Endothelial cell of umbilical vein (primary cell): ENCODE measurements at regions not wholly inside any gene's neighbourhood (a gene's known extent, or its start where the extent isn't known, plus 50 kb on each side); places are given as distances from the start of the nearest gene placed in this dataset.

Experiments used
- BruUV-seq: library from RNA; stranded (reverse); fragments of 400-500 nt; replicated peaks from 2 replicates; lab custom pipeline; 2021; lab: Mats Ljungman, UMichigan
- CTCF ChIA-PET: fragments of 300-600, 350-600 bp; sonication (Branson Sonifier 250); formaldehyde crosslinking; loops from one replicate; lab custom pipeline; 2021; ENCODE audit warnings: antibody characterized with exemption, inconsistent platforms; lab: Charles Lee
- POLR2A ChIA-PET: fragments of 300-600, 350-600 bp; sonication (Branson Sonifier 250); formaldehyde crosslinking; loops from one replicate; lab custom pipeline; 2021; ENCODE audit warnings: antibody characterized with exemption, inconsistent platforms; lab: Charles Lee
- DNase-seq: peaks from one replicate; pipeline ENCODE4 v3.0.0-alpha.2; 2011; ENCODE audit warnings: low read depth, low spot score
- FAIRE-seq: peaks from 2 replicates; lab custom pipeline; 2011; peaks lifted over from hg19 to GRCh38; lab: Jason Lieb, UNC
- H2AFZ ChIP-seq: 2 replicates; pipeline ENCODE4 v1.6.0; 2012; ENCODE audit warnings: low read depth, low read length, control low read depth, inconsistent platforms
- H3K27ac ChIP-seq: 2 replicates; pipeline ENCODE4 v1.5.1; 2011; ENCODE audit warnings: low read depth, mild to moderate bottlenecking, control low read depth, low read length, moderate library complexity; ENCODE audit not compliant: insufficient read depth
- H3K27me3 ChIP-seq, 2 experiments: 2 replicates each; pipeline versions ENCODE4 v1.6.0 to v1.6.1; 2011; ENCODE audit warnings: low read length in 2 of 2, mixed read lengths in 1 of 2; ENCODE audit not compliant: control insufficient read depth in 2 of 2, insufficient read depth in 2 of 2
- H3K36me3 ChIP-seq, 2 experiments: 2 replicates in 1 of 2; 3 replicates in 1 of 2; pipeline ENCODE4 v1.5.1; 2011; ENCODE audit warnings: low read length in 2 of 2, mild to moderate bottlenecking in 1 of 2, moderate library complexity in 1 of 2; ENCODE audit not compliant: control insufficient read depth in 2 of 2, insufficient read depth in 2 of 2; ENCODE audit errors: extremely low read depth in 1 of 2
- H3K4me1 ChIP-seq: 3 replicates; pipeline ENCODE4 v1.5.1; 2011; ENCODE audit warnings: mild to moderate bottlenecking, low read length; ENCODE audit not compliant: control insufficient read depth, insufficient read depth; ENCODE audit errors: extremely low read depth
- H3K4me2 ChIP-seq: 2 replicates; pipeline ENCODE4 v1.6.1; 2011; ENCODE audit warnings: low read length, control low read depth, mixed read lengths; ENCODE audit not compliant: insufficient read depth
- H3K4me3 ChIP-seq, 3 experiments: fragments of 200-600 bp in 1 of 3; sonication (generic), shearing (Covaris generic) in 1 of 3; replicated peaks in 1 of 3; 2 replicates each; pipeline ENCODE4 v1.5.1; 2011 to 2016; ENCODE audit warnings: control low read depth in 3 of 3, low read length in 3 of 3, mild to moderate bottlenecking in 2 of 3, inconsistent platforms in 1 of 3, low read depth in 1 of 3, moderate library complexity in 1 of 3; ENCODE audit not compliant: insufficient read depth in 1 of 3
- H3K79me2 ChIP-seq: 2 replicates; pipeline ENCODE4 v1.6.0; 2012; ENCODE audit warnings: low read length, inconsistent platforms; ENCODE audit not compliant: control insufficient read depth, insufficient read depth
- H3K9ac ChIP-seq: replicated peaks from 2 replicates; pipeline ENCODE3; 2011; ENCODE audit warnings: low read length, control low read depth; ENCODE audit not compliant: insufficient read depth; ENCODE audit errors: extremely low read depth
- H3K9me1 ChIP-seq: replicated peaks from 3 replicates; pipeline ENCODE4 v1.6.0; 2011; ENCODE audit warnings: mild to moderate bottlenecking, low read length; ENCODE audit not compliant: control insufficient read depth, insufficient read depth; ENCODE audit errors: extremely low read depth
- H3K9me3 ChIP-seq: replicated peaks from 2 replicates; pipeline ENCODE4 v1.5.1; 2012; ENCODE audit warnings: low read length, inconsistent platforms; ENCODE audit not compliant: control insufficient read depth, insufficient read depth
- H4K20me1 ChIP-seq: replicated peaks from 2 replicates; pipeline ENCODE3; 2011; ENCODE audit warnings: mild to moderate bottlenecking, low read length; ENCODE audit not compliant: control insufficient read depth, insufficient read depth; ENCODE audit errors: extremely low read depth
- CTCF ChIP-seq, 2 donors: IDR thresholded peaks; 1 replicate in 1 of 2; 2 replicates in 1 of 2; pipeline ENCODE4 v1.5.1; 2011; ENCODE audit warnings: low read length in 2 of 2, mild to moderate bottlenecking in 2 of 2, moderate library complexity in 2 of 2, control low read depth in 1 of 2, inconsistent platforms in 1 of 2, low read depth in 1 of 2; ENCODE audit not compliant: insufficient read depth in 1 of 2; ENCODE audit errors: extremely low read depth in 1 of 2
- EZH2 ChIP-seq: IDR thresholded peaks from 2 replicates; pipeline ENCODE4 v1.6.1; 2012; ENCODE audit warnings: borderline replicate concordance, low read depth, mild to moderate bottlenecking, moderate library complexity, low read length, inconsistent platforms; ENCODE audit not compliant: severe bottlenecking
- FOS ChIP-seq: IDR thresholded peaks from 2 replicates; pipeline ENCODE4 v1.6.1; 2011; ENCODE audit warnings: mild to moderate bottlenecking, low read length, moderate library complexity, borderline replicate concordance; ENCODE audit not compliant: insufficient read depth
- GATA2 ChIP-seq: IDR thresholded peaks from 2 replicates; pipeline ENCODE4 v1.7.0; 2011; ENCODE audit warnings: low read depth, mild to moderate bottlenecking, moderate library complexity, mixed read lengths, low read length; ENCODE audit not compliant: insufficient read length, insufficient read depth
- JUN ChIP-seq: IDR thresholded peaks from 2 replicates; pipeline ENCODE4 v1.6.1; 2011; ENCODE audit warnings: borderline replicate concordance, low read depth; ENCODE audit not compliant: insufficient read length, insufficient read depth
- MAX ChIP-seq: IDR thresholded peaks from 2 replicates; pipeline ENCODE4 v1.6.1; 2011; ENCODE audit not compliant: insufficient read depth, insufficient read length
- MYC ChIP-seq: IDR thresholded peaks from one replicate; pipeline ENCODE4 v1.6.1; 2011; ENCODE audit warnings: mild to moderate bottlenecking, low read depth, low read length
- POLR2A ChIP-seq: IDR thresholded peaks from 2 replicates; pipeline ENCODE4 v1.6.1; 2012; ENCODE audit warnings: low read depth, mild to moderate bottlenecking, control low read depth, low read length
- POLR2AphosphoS5 ChIP-seq: IDR thresholded peaks from 2 replicates; pipeline ENCODE4 v1.6.1; 2012; ENCODE audit warnings: low read depth, mild to moderate bottlenecking, control low read depth, low read length, moderate library complexity; ENCODE audit not compliant: insufficient read depth
- dilution Hi-C: fragments of 300-500 bp; cut with MboI; formaldehyde crosslinking; loops from one replicate; pipeline ENCODE4 v1.15.0; 2019; ENCODE audit warnings: low sequenced_read_pairs; ENCODE audit not compliant: extremely low pct_ligation_motif_present
- intact Hi-C: fragments of 100-400 bp; cut with micrococcal nuclease; formaldehyde crosslinking; loops from one replicate; pipeline ENCODE4 v1.10.0; 2022

DNA sequence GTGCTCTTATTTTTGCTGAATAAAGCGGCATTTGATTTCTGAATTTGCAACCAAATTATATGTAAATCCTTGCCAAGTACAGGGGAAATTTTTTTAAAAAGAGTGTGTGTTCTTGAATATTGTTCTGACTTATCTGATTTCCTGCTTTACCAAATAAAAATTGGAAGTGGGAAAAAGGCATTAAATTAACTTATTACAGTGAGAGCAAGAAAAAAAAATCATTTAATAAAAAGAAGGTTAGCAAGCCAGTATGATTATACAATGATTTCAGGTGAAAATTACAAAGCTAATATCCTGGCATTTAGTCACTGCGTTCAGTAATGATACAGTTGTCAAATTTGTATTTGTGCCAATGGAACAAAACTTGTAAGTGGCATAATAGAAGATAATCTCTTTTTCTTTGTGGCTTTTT is 82.1 kb upstream of the PPARA start:
- Histone ChIP-seq H3K4me1 (peaks cover 41% of the 10 kb centered on the region), H3K79me2 (peaks cover 74% of the 10 kb centered on the region), H2AFZ (no peak overlapping the region), H3K27me3 (no peaks in the 10 kb centered on the region), H3K4me2 (peak overlapping the region; percentile 94), H3K4me3 (peak overlapping the region in 1 of 3 experiments; percentile 59), H4K20me1 (no peaks in the 10 kb centered on the region), H3K9ac (peak overlapping the region; percentile 92), H3K9me3 (no peaks in the 10 kb centered on the region), H3K9me1 (no peaks in the 10 kb centered on the region), H3K27ac (peak overlapping the region; percentile 95), H3K36me3 (no peaks in the 10 kb centered on the region)
- intact Hi-C loops: no loop called here
- peak; percentile 71 for DNase-seq
- ChIA-PET POLR2A (no interaction called here), CTCF (interaction anchor here (0.5 to 1.9 kb wide), 4 partner anchors 12 to 62 kb away, joined by 3 to 8 read pairs (median 4); no protein-coding TSS in a partner anchor)
- TF ChIP-seq FOS (no peak), CTCF (IDR thresholded peaks at IDR 0.05; ENCODE audit: extremely low read depth in 1 of 2, insufficient read depth in 1 of 2, low read depth in 1 of 2, low read length in 2 of 2) (no peak), MAX (no peak), POLR2A (no peak), EZH2 (no peak), POLR2AphosphoS5 (no peak), MYC (no peak), JUN (no peak), GATA2 (no peak)
- dilution Hi-C loops: no loop called here
- no TSS peak for BruUV-seq
- FAIRE-seq: peak; percentile 35
